ENCODE measurements at regions not wholly inside any gene's neighbourhood (a gene's known extent, or its start where the extent isn't known, plus 50 kb on each side); places are given as distances from the start of the nearest gene placed in this dataset.

- Histone ChIP-seq H3K4me3 (ENCODE audit: low read depth, low read length) (no peak overlapping the region), H3K79me2 (ENCODE audit: control insufficient read depth, insufficient read depth, low read length, unreplicated experiment) (no peaks in the 10 kb centered on the region), H3K27me3 (ENCODE audit: insufficient read depth, low read length) (peaks cover 61% of the 10 kb centered on the region), H3K4me1 (ENCODE audit: control insufficient read depth, insufficient read depth, low read length, unreplicated experiment) (no peaks in the 10 kb centered on the region), H3K27ac (ENCODE audit: low read depth, low read length) (no peak overlapping the region), H2AFZ (ENCODE audit: low read length, unreplicated experiment) (no peak overlapping the region), H3K36me3 (ENCODE audit: insufficient read depth, low read length) (no peaks in the 10 kb centered on the region)
These were observed 338.9 kb downstream of the ZSWIM6 start for GRCh38 chr5:61670941-61671340.

- no peaks in the 10 kb centered on the region for H3K4me1 ChIP-seq (ENCODE audit: control insufficient read depth, insufficient read depth, low read length, unreplicated experiment)
- no peak overlapping the region for H3K4me3 ChIP-seq (ENCODE audit: low read depth, low read length)
- no peaks in the 10 kb centered on the region for H3K79me2 ChIP-seq (ENCODE audit: control insufficient read depth, insufficient read depth, low read length, unreplicated experiment)
- no peak overlapping the region for H3K27ac ChIP-seq (ENCODE audit: low read depth, low read length)
- no peak overlapping the region for H2AFZ ChIP-seq (ENCODE audit: low read length, unreplicated experiment)
- peaks cover 59% of the 10 kb centered on the region for H3K27me3 ChIP-seq (ENCODE audit: insufficient read depth, low read length)
- H3K36me3 ChIP-seq (ENCODE audit: insufficient read depth, low read length), result no peaks in the 10 kb centered on the region
These were observed 341.1 kb downstream of the ZSWIM6 start for GRCh38 chr5:61673007-61673735.

GRCh38 chr5:61674378-61674777 is 342.3 kb downstream of the ZSWIM6 start:
- no peaks in the 10 kb centered on the region for H3K79me2 ChIP-seq (ENCODE audit: control insufficient read depth, insufficient read depth, low read length, unreplicated experiment)
- no peaks in the 10 kb centered on the region for H3K4me1 ChIP-seq (ENCODE audit: control insufficient read depth, insufficient read depth, low read length, unreplicated experiment)

GRCh38 chr5:61675015-61675692 is 343.1 kb downstream of the ZSWIM6 start:
- no peak overlapping the region for H3K27ac ChIP-seq (ENCODE audit: low read depth, low read length)
- no peaks in the 10 kb centered on the region for H3K4me1 ChIP-seq (ENCODE audit: control insufficient read depth, insufficient read depth, low read length, unreplicated experiment)
- peaks cover 56% of the 10 kb centered on the region for H3K27me3 ChIP-seq (ENCODE audit: insufficient read depth, low read length)
- no peaks in the 10 kb centered on the region for H3K79me2 ChIP-seq (ENCODE audit: control insufficient read depth, insufficient read depth, low read length, unreplicated experiment)
- H2AFZ ChIP-seq (ENCODE audit: low read length, unreplicated experiment), result no peak overlapping the region
- no peaks in the 10 kb centered on the region for H3K36me3 ChIP-seq (ENCODE audit: insufficient read depth, low read length)
- no peak overlapping the region for H3K4me3 ChIP-seq (ENCODE audit: low read depth, low read length)

More at GRCh38 chr5:61674378-61674777, 342.3 kb downstream of the ZSWIM6 start:
- H3K4me3 ChIP-seq (ENCODE audit: low read depth, low read length), result no peak overlapping the region
- no peak overlapping the region for H2AFZ ChIP-seq (ENCODE audit: low read length, unreplicated experiment)
- H3K27me3 ChIP-seq (ENCODE audit: insufficient read depth, low read length), result peaks cover 56% of the 10 kb centered on the region
- no peaks in the 10 kb centered on the region for H3K36me3 ChIP-seq (ENCODE audit: insufficient read depth, low read length)
- H3K27ac ChIP-seq (ENCODE audit: low read depth, low read length), result no peak overlapping the region

- Histone ChIP-seq H2AFZ (ENCODE audit: low read length, unreplicated experiment) (no peak overlapping the region), H3K36me3 (ENCODE audit: insufficient read depth, low read length) (no peaks in the 10 kb centered on the region), H3K27me3 (ENCODE audit: insufficient read depth, low read length) (peaks cover 64% of the 10 kb centered on the region), H3K4me1 (ENCODE audit: control insufficient read depth, insufficient read depth, low read length, unreplicated experiment) (no peaks in the 10 kb centered on the region), H3K79me2 (ENCODE audit: control insufficient read depth, insufficient read depth, low read length, unreplicated experiment) (no peaks in the 10 kb centered on the region), H3K4me3 (ENCODE audit: low read depth, low read length) (no peak overlapping the region), H3K27ac (ENCODE audit: low read depth, low read length) (no peak overlapping the region)
These were observed 345.2 kb downstream of the ZSWIM6 start for GRCh38 chr5:61677220-61677619.

GRCh38 chr5:61678966-61679365 is 346.9 kb downstream of the ZSWIM6 start:
- H3K79me2 ChIP-seq (ENCODE audit: control insufficient read depth, insufficient read depth, low read length, unreplicated experiment), result no peaks in the 10 kb centered on the region
- no peaks in the 10 kb centered on the region for H3K36me3 ChIP-seq (ENCODE audit: insufficient read depth, low read length)
- H3K4me3 ChIP-seq (ENCODE audit: low read depth, low read length), result no peak overlapping the region
- no peak overlapping the region for H3K27ac ChIP-seq (ENCODE audit: low read depth, low read length)
- H3K4me1 ChIP-seq (ENCODE audit: control insufficient read depth, insufficient read depth, low read length, unreplicated experiment), result no peaks in the 10 kb centered on the region
- H2AFZ ChIP-seq (ENCODE audit: low read length, unreplicated experiment), result no peak overlapping the region
- H3K27me3 ChIP-seq (ENCODE audit: insufficient read depth, low read length), result peaks cover 75% of the 10 kb centered on the region

GRCh38 chr5:61679562-61679961 is 347.5 kb downstream of the ZSWIM6 start:
- peaks cover 71% of the 10 kb centered on the region for H3K27me3 ChIP-seq (ENCODE audit: insufficient read depth, low read length)
- H3K79me2 ChIP-seq (ENCODE audit: control insufficient read depth, insufficient read depth, low read length, unreplicated experiment), result no peaks in the 10 kb centered on the region
- H3K27ac ChIP-seq (ENCODE audit: low read depth, low read length), result no peak overlapping the region
- no peak overlapping the region for H3K4me3 ChIP-seq (ENCODE audit: low read depth, low read length)
- no peaks in the 10 kb centered on the region for H3K4me1 ChIP-seq (ENCODE audit: control insufficient read depth, insufficient read depth, low read length, unreplicated experiment)
- no peak overlapping the region for H2AFZ ChIP-seq (ENCODE audit: low read length, unreplicated experiment)
- H3K36me3 ChIP-seq (ENCODE audit: insufficient read depth, low read length), result no peaks in the 10 kb centered on the region

- no peaks in the 10 kb centered on the region for H3K36me3 ChIP-seq (ENCODE audit: insufficient read depth, low read length)
- no peaks in the 10 kb centered on the region for H3K4me1 ChIP-seq (ENCODE audit: control insufficient read depth, insufficient read depth, low read length, unreplicated experiment)
- no peak overlapping the region for H3K27ac ChIP-seq (ENCODE audit: low read depth, low read length)
- no peaks in the 10 kb centered on the region for H3K79me2 ChIP-seq (ENCODE audit: control insufficient read depth, insufficient read depth, low read length, unreplicated experiment)
- H3K4me3 ChIP-seq (ENCODE audit: low read depth, low read length), result no peak overlapping the region
- H2AFZ ChIP-seq (ENCODE audit: low read length, unreplicated experiment), result no peak overlapping the region
- peaks cover 72% of the 10 kb centered on the region for H3K27me3 ChIP-seq (ENCODE audit: insufficient read depth, low read length)
These were observed 348.2 kb downstream of the ZSWIM6 start for GRCh38 chr5:61680247-61680646.

GRCh38 chr5:61683148-61683547 is 351.1 kb downstream of the ZSWIM6 start:
- no peak overlapping the region for H3K27ac ChIP-seq (ENCODE audit: low read depth, low read length)
- H2AFZ ChIP-seq (ENCODE audit: low read length, unreplicated experiment), result no peak overlapping the region
- H3K4me3 ChIP-seq (ENCODE audit: low read depth, low read length), result no peak overlapping the region
- no peaks in the 10 kb centered on the region for H3K79me2 ChIP-seq (ENCODE audit: control insufficient read depth, insufficient read depth, low read length, unreplicated experiment)
- no peaks in the 10 kb centered on the region for H3K36me3 ChIP-seq (ENCODE audit: insufficient read depth, low read length)
- H3K27me3 ChIP-seq (ENCODE audit: insufficient read depth, low read length), result peaks cover 85% of the 10 kb centered on the region
- H3K4me1 ChIP-seq (ENCODE audit: control insufficient read depth, insufficient read depth, low read length, unreplicated experiment), result no peaks in the 10 kb centered on the region

GRCh38 chr5:61683926-61684325 is 351.9 kb downstream of the ZSWIM6 start:
- no peak overlapping the region for H3K4me3 ChIP-seq (ENCODE audit: low read depth, low read length)
- no peaks in the 10 kb centered on the region for H3K36me3 ChIP-seq (ENCODE audit: insufficient read depth, low read length)
- no peaks in the 10 kb centered on the region for H3K79me2 ChIP-seq (ENCODE audit: control insufficient read depth, insufficient read depth, low read length, unreplicated experiment)
- no peak overlapping the region for H3K27ac ChIP-seq (ENCODE audit: low read depth, low read length)
- peaks cover 85% of the 10 kb centered on the region for H3K27me3 ChIP-seq (ENCODE audit: insufficient read depth, low read length)
- H2AFZ ChIP-seq (ENCODE audit: low read length, unreplicated experiment), result no peak overlapping the region
- no peaks in the 10 kb centered on the region for H3K4me1 ChIP-seq (ENCODE audit: control insufficient read depth, insufficient read depth, low read length, unreplicated experiment)

All from ACC112 (cell line).